GM19463 (cell line): ENCODE measurements at regions not wholly inside any gene's neighbourhood (a gene's known extent, or its start where the extent isn't known, plus 50 kb on each side); places are given as distances from the start of the nearest gene placed in this dataset.
A peak's percentile ranks its signal among the peaks of the same experiment; 100 is the strongest.

Experiments
- ATAC-seq: cut with Tn5 transposase; IDR thresholded peaks from one replicate; pipeline ENCODE4 v1.9.1; 2021; ENCODE audit warnings: mild to moderate bottlenecking, moderate library complexity; ENCODE audit not compliant: unreplicated experiment

DNA sequence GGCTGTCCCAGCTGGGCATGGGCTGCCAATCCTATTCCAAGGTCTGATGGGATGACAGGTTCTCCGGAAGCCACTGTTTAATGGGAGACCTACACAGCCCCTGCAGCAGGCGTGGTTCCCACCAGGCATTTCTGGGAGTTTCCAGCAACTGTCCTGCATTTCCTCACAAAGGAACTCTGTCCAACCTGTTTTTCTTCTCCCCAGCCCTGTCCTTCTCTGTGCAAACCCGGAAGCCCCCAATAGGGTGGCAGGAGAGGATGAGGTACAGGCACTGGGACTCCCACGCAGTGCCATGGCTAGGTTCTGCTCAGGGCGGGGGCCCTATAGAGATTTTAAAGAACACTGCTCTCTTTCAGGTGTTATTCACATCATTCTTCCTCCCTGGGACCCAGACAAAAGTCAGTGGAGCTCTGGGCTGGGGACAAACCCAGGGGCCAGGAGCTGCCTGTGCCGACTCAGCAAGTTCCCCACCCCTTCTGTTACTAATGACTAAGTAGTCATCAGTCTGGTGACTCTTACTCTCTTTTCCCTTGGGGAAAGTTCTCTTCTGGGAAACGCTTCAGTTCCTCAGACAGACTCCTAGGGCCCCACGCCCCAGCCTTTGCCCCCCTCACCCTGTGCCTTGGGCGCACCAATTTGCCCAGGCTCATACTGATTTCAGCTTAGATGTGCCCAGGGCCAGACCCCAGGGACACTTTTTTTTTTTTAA, 97.7 kb downstream of the CD47 start:
- peak; percentile 51 for ATAC-seq

DNA sequence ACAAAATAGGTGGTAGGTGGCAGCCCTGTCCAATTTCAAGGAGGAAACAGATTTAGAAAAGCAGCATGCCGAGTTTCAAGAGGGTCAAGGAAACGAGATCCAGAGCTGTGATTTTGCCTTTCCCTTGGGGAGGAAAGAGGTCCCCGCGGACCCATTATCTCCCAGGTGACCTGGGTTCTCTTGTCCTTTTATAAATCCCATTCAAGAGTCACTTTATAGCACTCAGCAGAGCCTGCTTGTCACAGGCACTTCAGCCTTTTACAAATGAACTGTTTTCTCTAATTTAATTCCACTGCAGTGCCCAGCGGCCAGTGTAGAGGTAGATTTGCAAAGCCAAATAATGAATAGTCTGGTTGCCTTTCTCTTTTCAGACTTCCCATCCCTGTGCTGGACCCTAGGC, 99.9 kb downstream of the CD47 start:
- ATAC-seq, result no peak

DNA sequence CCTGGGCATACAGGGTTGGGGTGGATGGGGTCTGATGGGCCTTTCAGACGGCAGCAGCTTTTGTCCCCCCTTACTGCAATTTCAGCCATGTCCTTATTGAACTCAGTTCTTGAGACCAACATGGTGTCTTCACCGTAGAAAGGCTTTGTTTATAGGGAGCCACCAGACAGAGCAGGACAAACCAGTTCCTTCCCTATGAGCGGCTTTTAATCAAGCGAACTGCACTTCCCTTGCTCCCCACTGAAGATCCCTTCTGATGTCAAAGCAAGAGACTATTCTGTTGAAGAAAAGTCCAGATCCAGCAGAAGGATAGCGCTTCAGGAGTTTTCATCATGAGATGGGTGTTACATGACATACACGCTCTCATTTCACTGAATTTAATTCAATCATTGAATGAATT, 100.4 kb downstream of the CD47 start:
- no peak for ATAC-seq

DNA sequence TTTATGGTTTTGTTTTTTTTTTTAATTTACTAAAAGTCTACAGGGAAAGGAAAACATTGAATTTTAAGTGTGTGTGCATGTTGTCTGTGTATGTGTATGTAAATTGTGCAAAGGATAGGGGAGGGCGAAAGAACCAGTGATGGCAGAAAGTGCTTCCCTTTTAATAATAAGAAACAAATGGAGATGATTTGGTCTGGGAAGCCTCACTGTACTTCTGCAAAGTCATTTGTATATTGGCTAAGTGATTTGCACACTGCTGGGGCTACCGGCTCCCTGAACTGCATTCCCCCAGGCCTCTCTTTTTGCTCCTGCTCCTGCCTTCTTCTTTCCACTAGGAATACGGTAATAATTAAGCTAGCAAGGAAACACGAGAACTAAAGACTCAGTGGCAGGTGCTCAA, 101.2 kb downstream of the CD47 start:
- ATAC-seq, result no peak

DNA sequence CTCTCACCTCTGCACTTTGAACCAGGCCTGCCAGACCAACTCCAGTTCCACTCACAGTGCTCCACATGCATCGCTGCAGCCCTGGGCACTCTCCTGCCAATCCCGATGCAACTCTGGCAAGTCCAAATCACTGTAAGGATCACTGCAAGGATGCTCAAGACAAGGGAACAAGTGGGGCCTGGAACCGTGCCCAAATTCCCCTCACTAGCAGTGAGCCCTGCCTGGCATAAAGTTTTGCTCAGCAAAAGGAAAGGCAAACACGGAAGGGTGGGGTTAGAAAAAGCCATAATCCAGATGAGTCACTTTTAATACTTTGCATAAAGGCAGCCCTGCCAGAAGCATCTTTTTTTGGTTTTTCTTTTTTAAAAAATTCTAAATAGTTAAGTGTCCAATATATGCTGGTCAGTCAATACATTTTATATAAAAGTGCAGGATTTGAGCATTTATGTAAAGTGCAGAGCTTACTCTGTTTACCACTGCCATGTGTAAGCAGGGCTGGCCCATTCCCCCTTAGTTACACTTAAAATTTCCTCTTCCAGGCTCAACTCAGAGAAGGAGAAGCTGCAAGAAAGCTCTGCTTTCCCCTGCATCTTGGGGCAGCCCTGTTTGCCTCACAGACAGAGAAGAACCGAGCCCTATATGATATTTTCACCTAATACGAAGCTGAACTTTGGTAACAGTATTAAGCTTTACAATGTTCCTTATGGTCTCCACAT, 102.2 kb downstream of the CD47 start:
- no peak for ATAC-seq

DNA sequence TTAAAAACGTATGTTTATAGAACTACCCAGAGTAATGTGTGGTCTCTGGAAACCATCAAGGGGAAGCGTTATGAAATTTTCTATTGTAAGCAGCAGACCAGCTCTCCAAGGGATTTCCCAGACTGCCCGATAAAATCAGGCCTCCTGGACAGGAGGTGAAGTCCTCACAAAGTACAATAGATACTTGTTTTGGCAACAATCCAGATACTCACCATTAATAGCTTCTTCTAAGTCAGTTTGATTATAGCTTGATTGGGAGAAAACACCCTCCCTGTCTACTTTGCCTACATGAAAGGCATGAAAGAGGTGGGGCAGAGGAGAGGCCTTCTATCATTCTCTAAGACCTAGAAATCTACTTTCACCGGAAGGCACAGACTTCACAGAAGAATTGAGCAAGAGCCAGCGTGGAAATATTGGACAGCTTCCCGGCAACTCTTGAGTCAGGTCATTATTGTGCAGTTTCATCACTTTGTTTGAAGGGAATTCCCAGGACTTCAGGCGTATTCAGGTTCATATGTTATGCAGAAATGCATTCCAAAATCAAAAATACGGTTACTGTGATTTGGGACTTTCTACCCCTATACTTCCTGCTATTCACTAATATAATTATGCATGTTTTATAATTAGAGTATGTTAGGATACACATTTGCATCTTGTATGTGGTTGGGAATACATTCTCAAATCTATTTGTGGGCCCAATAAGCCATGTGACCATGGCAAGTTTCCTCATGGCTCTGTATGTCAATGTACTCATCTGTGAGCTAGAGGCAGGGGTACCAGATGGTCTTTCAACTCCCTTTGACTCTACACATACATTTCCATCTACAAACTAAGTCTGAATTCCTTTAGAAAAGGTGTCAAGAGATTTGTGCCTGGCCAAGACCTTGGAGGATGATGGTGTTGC, 103.5 kb downstream of the CD47 start:
- no peak for ATAC-seq

DNA sequence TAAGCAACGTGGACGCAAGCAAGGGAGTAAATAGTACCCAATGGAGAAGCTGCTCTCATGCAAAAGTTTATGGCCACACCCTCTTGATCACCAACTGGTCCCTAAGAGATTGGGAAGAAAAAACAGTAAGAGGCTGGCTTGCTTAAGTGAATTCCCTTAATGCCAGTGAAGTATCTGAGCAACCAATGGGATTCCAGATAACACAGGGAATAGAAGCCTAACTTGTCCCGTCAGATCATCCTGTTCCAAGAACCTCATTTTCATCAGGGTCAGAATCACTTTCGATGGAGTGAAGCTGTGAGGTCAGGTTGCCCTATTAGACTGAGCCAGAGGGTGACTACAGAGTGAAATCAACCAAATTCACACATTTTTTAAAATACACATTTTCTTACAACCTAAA, 104.3 kb downstream of the CD47 start:
- no peak for ATAC-seq

DNA sequence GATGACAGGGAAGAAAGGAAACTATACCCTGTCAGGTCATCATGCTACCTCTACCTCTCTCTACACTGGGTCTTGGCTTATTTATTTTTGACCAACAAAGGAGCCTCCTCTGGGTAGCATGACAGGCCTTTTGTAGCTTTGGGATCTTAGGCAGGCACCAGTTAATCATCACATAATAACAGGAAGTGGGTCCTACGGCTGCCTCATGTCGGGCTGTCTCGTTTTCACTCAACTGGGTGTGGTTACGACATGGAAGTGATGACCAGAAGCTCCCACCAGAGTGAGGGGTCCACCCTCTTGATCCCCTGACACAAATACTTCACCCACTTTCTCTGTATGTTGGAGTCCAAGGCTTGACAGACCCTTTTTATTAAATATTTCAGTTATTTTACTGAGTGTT, 105.3 kb downstream of the CD47 start:
- ATAC-seq, result peak; percentile 98

DNA sequence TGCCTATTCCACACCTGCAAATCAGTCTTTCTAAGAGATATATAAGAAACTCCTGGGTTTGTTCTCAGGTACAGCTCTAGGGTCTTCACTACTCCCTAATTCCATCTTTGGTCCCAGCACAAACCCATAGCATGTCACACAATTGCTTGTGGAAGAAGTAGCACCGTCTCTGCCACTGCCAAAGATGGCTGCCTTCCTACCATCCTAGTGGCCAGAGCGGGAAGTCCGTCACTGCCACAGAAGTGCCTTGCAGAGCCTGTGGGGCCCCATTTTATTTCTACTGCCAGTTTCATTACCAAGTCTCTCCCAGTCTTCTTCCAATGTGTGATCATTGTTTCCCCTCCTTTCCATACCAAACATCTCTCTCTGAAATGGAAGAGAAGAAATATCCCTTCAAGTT, 107.6 kb downstream of the CD47 start:
- no peak for ATAC-seq

DNA sequence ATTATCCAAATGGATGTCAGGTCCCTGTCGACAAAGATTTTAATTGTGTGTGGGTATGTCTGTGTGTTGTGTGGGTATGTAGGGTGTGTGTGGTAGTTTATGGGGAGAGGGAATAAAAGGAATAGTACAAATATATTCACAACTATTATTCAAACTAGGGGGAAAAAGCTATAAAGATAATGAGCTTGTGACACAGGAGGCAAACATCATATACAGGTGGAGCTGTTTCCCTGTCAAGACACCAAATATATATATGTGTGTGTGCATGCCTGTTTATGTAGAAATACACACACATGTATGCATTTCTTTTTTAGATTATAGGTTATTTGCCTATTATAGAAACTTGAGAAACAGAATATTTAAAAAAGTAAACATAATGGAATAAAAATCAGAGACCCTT, 108.7 kb downstream of the CD47 start:
- no peak for ATAC-seq

DNA sequence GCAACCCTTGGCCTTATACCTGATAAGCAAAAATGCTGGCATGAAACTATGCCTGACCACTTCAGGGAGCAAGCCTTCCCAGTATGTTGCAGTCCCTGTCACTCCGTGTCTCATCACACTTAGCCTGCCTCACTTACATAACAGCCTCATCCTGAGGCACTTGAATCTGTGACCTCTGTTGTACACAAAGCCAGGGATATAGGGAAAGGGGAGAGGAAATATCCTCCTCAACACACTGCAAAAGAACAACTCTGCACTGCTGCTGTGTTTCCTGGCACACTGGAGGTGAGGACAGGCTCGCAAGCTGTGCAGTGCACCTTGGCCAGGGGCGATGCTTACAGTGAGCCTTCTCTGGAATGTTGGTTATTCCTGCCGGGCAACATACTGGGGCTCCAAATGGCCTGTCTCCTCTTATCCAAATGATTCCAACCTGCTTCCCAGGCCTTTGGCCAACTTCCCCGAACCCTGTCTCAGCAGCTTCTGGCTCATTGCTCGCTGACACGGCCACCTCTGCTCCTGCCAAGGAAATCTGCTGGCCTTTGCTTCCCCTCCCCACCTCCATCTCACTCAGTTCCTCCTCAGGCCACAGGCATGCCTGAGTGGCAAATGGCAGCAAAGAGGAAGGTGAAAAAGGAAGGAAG, 109.2 kb downstream of the CD47 start:
- ATAC-seq, result no peak

DNA sequence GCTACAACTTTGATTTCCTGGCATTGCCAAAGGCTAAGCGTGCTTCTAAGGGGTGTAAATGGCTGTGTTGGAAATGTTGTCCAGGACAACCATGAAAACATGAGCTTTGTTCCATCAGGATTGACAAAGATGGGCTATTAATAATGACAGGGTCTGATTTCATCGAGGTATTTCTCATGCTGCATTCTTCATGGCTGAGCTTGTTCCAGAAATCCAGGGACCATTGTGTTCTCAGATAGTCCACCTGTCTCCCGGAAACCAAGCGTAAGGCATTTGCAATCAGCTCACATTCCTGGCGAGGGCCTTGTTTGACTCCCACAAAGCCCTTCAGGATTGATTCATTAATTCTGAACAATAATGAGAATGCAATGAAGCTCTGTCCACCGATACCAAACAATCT, 111.3 kb downstream of the CD47 start:
- no peak for ATAC-seq

DNA sequence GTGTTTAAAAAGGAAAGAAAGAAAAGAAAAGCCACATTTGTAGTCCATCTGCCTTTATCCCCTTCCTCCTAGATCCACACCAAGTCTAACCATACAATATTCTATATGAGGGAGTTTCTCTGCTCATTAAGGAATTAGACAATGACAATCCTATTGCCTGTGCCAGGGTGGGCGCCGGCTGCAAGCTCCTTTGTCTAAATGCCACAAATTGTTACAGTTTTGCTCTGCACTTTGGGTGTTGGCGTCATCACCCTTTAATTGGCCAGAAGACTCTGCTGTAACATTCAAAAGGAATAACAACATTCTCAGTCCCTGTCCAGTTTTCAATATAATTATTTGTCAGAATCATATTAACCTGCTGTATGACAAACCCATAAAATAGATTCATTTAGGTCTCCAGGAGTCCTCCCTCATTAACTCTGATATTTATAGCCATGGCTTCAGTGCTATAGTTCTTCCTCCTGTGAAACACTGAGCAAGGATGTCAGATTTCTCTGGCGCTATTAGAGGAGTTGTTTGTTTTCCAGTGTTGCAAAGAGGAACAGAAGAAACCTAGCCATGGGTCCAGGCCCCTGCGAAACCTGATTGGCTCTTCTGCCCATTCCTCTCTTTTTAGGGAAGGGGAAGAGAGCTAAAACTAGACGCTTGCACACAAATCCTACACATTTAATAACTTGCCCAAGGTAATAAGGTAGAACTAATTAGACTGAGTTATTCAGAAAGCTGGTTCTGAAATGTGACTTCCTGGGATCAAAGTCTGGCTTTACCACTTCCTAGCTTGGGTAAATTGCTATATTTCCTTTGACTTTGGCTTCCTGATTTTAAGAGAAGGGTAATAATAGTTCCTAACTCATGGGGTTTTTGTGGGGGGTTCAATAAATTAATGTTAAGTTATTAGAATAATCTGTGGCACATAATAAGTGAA, 112.4 kb downstream of the CD47 start:
- ATAC-seq, result no peak

DNA sequence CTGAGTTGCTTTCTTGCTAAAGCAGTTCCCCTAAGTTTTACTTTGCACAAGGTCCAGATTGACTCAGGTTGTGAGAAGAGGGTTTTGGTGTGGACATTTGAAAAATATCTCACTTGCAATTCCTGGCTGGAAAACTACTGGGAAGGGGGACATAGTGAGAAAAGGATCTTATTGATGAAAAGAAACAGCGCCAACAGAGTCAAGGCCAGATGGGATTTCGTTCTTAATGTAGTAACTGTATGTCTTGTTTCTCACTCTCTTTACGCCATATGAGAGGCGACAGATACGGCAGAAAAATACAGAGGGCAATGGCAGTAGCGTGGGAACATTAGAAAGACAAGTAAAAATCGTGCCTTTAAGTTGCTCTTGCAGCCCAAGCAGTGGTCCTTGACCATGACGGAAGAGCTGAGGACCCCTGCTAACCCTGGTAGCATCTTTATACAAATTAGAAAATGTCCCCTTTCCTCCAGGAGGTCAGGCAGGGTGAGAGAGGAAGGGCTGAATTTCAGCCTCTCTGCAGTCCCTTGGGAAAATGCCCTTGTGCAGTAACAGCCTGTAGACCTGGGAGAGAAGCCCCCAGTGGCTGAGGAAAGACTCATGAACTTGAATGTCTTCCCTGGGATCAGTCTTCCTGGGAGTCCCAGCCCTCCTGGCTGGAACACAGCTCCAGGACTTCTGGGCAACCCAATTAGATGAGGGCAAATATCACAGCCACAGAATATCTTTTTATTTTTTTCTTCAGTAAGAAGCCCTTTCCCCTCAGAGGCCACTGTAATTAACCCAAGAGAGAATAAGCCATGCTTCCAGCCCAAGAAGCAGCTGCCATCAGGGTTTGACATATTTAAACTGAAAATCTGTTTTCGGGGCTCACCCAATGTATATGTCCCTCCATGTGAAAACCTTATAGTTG, 113.4 kb downstream of the CD47 start:
- ATAC-seq, result no peak

DNA sequence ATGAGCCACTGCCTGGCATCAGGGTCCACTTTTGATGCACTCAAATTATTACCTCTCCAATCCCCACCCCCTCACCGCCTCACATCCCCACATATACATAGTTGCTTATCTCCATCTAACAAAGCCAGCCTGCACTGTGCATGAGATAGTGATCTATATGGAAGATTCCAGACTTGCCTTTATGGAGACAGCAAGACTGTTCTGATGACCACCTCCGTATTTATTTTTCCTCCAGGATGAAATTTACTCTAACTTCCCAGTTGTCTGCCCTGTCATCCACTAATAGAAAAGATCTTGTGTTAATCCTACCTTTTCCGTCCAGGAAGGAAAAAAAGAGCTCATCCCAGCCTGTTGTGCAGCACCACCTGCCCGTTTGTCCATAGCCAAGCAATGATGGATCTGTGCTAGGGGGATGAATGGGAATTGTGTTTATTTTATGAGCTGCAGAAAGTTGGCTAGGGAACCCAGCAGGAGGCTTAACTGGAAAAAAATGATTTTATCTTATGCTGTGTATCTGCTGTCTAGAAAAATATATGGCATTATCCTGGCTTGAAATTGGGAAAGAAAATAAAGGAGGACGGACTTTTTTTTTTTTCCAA, 114.5 kb downstream of the CD47 start:
- no peak for ATAC-seq

DNA sequence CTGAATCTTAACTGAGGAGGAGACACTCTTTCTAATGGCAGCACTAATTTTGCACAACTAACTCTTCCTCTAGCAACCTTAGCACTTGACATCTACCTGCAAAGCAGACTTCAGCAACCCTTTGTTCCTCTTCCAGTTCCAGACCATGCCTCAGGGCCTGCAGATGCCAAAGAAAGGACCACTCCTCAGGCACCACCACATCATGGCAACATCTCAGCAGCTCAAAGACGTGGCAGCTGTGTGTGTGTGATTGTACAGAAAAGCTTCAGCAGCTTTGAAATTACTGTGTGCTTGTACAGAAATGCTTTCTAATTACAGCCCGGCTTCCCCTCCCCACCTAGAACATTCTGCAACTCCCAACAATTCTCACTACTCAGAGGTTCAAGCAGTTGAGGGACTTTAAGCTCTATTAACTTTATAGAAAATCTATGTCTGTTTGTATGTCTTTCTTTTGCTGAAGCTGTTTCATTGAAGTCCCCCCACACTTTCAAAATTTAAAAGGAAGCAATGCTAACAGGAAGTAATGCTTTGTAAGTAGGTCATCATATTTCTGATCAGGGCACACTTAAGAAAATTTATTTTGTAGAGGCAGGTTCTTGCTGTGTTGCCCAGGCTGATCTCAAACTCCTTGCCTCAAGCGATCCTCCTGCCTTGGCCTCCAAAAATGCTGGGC, 115.2 kb downstream of the CD47 start:
- ATAC-seq, result no peak

DNA sequence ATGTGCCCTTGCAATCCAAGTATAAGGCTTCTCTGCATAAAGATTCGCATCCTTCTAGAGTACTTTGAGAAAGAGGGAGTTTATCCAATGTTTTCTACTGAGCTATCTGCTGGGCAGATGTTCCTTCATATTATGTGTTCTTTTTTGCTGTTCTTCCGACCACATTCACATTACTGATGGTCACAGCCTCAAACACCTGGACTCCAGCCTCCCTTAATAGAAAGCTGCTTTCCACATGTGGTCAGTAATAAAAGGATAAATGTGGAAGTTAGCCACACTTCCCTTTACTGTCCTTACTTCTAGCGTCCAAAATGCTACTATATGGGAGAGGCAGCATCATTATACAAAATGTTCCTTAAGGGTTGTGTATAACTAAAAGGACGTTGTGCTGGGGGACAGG, 116.9 kb downstream of the CD47 start:
- ATAC-seq, result no peak

DNA sequence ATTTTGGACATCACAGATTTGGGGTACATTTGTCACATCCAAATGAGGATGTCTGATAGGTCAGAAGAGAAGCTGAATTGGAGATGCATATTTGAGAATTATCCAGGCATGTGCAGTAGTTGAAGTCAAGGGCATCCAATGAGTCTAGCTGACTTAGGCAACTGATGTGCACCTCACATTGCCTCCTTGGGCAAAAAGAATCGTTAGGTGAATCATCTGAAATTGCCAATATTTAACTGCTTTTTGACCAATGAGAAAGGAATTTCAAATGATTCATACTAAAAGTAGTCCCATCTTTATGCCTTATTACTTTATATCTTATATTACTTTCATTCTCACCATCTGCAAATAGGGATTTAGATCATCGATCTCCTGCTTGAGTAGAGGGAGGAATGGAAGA, 117.7 kb downstream of the CD47 start:
- ATAC-seq, result no peak
